ENCODE measurements at regions not wholly inside any gene's neighbourhood (a gene's known extent, or its start where the extent isn't known, plus 50 kb on each side); places are given as distances from the start of the nearest gene placed in this dataset.

DNA sequence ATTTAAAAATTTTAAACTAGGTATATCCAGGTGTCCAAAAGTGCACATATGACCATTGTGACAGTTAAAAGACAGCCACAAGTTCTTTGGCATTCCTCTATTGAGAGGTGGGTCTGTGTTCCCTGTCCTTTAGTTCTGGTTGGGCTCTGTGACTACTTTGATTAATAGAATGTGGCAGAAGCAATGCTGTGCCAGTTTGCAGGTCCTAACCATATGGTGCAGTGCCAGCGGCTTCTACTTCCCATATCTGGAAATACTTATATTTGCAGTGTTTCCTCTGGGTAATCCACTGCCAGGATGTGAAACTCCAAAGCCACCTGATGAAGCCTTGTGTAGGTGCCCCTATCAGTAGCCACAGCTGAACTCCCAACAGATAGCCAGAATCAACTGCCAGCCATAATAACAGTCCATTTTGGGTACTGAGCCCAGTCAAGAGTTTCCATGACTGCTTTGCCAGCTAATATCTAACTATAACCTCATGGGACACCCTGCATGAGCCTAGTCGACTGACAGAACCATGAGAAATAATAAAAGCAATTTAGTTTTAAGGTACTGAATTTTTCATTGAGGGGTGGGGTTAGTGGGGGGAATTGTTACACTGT is 361.0 kb upstream of the SEMA6A start:
- DNase-seq (ENCODE audit: extremely low read depth, insufficient read length), result no peak

GRCh38 chr5:116930616-116931015 is 356.0 kb upstream of the SEMA6A start:
- H3K4me3 ChIP-seq (replicated peaks; ENCODE audit: low read depth, low read length), result no peak overlapping the region
- no peaks in the 10 kb centered on the region for H3K27me3 ChIP-seq (replicated peaks; ENCODE audit: control insufficient read depth, insufficient read depth, low read length)
- no peaks in the 10 kb centered on the region for H3K36me3 ChIP-seq (ENCODE audit: control insufficient read depth, insufficient read depth, low read length)
- TF ChIP-seq, protein P1, sequence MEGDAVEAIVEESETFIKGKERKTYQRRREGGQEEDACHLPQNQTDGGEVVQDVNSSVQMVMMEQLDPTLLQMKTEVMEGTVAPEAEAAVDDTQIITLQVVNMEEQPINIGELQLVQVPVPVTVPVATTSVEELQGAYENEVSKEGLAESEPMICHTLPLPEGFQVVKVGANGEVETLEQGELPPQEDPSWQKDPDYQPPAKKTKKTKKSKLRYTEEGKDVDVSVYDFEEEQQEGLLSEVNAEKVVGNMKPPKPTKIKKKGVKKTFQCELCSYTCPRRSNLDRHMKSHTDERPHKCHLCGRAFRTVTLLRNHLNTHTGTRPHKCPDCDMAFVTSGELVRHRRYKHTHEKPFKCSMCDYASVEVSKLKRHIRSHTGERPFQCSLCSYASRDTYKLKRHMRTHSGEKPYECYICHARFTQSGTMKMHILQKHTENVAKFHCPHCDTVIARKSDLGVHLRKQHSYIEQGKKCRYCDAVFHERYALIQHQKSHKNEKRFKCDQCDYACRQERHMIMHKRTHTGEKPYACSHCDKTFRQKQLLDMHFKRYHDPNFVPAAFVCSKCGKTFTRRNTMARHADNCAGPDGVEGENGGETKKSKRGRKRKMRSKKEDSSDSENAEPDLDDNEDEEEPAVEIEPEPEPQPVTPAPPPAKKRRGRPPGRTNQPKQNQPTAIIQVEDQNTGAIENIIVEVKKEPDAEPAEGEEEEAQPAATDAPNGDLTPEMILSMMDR (IDR thresholded peaks at IDR 0.05; ENCODE audit: insufficient read depth, low read length, poor library complexity, severe bottlenecking), result no peak
- DNase-seq (ENCODE audit: extremely low read depth, insufficient read length), result no peak

More for the DNA sequence above, 361.0 kb upstream of the SEMA6A start:
- TF ChIP-seq, protein P1 (IDR thresholded peaks at IDR 0.05; ENCODE audit: insufficient read depth, low read length, poor library complexity, severe bottlenecking), result no peak
- H3K4me3 ChIP-seq (replicated peaks; ENCODE audit: low read depth, low read length), result no peak overlapping the region
- H3K36me3 ChIP-seq (ENCODE audit: control insufficient read depth, insufficient read depth, low read length), result no peaks in the 10 kb centered on the region
- H3K27me3 ChIP-seq (replicated peaks; ENCODE audit: control insufficient read depth, insufficient read depth, low read length), result no peaks in the 10 kb centered on the region; the same call in 1 of the 2 replicates

DNA sequence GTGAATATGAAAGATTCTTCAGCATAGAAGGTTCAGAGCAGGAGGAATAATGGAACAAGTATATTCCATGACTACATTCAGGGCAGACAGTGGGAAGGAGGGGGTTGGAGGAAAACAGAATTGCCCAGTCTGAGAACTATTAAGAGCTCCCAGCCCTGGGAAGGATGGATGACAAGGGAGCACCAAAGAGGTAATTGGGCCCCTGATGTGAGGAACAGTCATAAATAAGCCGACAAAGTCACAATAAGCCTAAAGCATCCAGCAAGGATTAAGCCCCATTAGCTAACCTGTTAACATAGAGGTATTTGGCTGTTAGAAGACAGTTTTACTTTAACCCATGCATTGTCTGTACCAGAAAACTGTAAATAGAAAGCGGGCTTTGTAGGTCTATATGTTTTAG is 348.7 kb upstream of the SEMA6A start:
- no peak overlapping the region for H3K4me3 ChIP-seq (replicated peaks; ENCODE audit: low read depth, low read length)
- no peak for DNase-seq (ENCODE audit: extremely low read depth, insufficient read length)
- no peaks in the 10 kb centered on the region; the same call in 1 of the 2 replicates for H3K27me3 ChIP-seq (replicated peaks; ENCODE audit: control insufficient read depth, insufficient read depth, low read length)
- no peaks in the 10 kb centered on the region for H3K36me3 ChIP-seq (ENCODE audit: control insufficient read depth, insufficient read depth, low read length)
- TF ChIP-seq, protein P1 (IDR thresholded peaks at IDR 0.05; ENCODE audit: insufficient read depth, low read length, poor library complexity, severe bottlenecking), result no peak

GRCh38 chr5:116922532-116922931 is 347.9 kb upstream of the SEMA6A start:
- TF ChIP-seq, protein P1 (IDR thresholded peaks at IDR 0.05; ENCODE audit: insufficient read depth, low read length, poor library complexity, severe bottlenecking), result no peak
- H3K36me3 ChIP-seq (ENCODE audit: control insufficient read depth, insufficient read depth, low read length), result no peaks in the 10 kb centered on the region
- H3K4me3 ChIP-seq (replicated peaks; ENCODE audit: low read depth, low read length), result no peak overlapping the region
- DNase-seq (ENCODE audit: extremely low read depth, insufficient read length), result no peak
- no peaks in the 10 kb centered on the region; the same call in 1 of the 2 replicates for H3K27me3 ChIP-seq (replicated peaks; ENCODE audit: control insufficient read depth, insufficient read depth, low read length)

DNA sequence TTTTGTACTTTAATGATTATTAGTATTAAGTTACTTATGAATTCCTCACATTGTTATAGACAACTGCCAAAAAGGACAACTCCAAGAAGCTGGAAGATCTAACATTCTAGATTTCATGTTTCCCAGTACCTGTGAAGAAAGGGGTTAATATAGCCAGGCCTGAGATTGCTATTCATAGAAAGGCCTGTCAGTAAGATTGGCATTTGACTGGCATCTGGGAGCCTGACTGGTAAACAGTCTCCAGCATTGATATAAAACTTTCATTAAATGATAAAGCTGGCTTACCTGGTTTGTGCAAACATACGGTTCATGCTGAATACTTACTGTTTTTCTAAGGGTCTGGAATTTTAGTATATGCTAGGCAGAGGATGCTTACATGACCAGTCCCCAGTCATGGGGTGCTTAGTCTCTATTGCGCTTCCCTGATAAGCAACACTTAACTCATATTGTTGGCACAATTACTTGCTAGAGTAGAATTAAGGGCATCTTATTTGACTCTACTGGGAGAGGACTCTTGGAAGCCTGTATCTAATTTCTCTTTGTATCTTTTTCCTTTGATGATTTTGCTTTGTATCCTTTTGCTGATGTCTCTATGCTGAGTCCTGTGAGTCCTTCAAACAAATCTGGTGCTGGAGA is 340.4 kb upstream of the SEMA6A start:
- H3K27me3 ChIP-seq (replicated peaks; ENCODE audit: control insufficient read depth, insufficient read depth, low read length), result no peaks in the 10 kb centered on the region; the same call in 1 of the 2 replicates
- H3K4me3 ChIP-seq (replicated peaks; ENCODE audit: low read depth, low read length), result no peak overlapping the region
- no peaks in the 10 kb centered on the region for H3K36me3 ChIP-seq (ENCODE audit: control insufficient read depth, insufficient read depth, low read length)
- no peak for DNase-seq (ENCODE audit: extremely low read depth, insufficient read length)
- TF ChIP-seq, protein P1 (IDR thresholded peaks at IDR 0.05; ENCODE audit: insufficient read depth, low read length, poor library complexity, severe bottlenecking), result no peak

Measured in GM06990 (cell line).